HG03469 (cell line): ENCODE measurements at regions not wholly inside any gene's neighbourhood (a gene's known extent, or its start where the extent isn't known, plus 50 kb on each side); places are given as distances from the start of the nearest gene placed in this dataset.

ENCODE experiments used
- ATAC-seq: cut with Tn5 transposase; IDR thresholded peaks from one replicate; pipeline ENCODE4 v1.9.1; 2021; ENCODE audit warnings: mild to moderate bottlenecking, moderate library complexity, moderate number of reproducible peaks; ENCODE audit not compliant: unreplicated experiment

DNA sequence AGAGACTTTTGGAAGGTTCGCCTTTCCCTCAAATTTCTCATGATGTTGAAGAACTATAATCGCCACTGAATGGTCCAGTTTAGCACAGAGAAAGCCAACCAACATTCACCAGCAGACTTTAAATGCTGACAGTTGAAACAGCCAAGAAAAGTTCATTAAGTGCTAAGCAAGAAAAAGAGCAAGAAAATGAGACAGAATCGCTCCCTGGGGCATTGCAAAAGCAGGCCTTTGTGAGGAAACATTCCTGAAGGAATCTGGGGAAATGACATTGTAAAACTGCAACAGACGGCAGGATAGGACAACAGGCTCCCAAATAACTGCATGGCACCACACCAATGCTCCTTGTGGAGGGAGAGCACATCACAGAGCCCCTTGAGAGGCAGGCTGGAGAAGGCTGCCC lies 269.3 kb upstream of the ID2 start:
- ATAC-seq: no peak

DNA sequence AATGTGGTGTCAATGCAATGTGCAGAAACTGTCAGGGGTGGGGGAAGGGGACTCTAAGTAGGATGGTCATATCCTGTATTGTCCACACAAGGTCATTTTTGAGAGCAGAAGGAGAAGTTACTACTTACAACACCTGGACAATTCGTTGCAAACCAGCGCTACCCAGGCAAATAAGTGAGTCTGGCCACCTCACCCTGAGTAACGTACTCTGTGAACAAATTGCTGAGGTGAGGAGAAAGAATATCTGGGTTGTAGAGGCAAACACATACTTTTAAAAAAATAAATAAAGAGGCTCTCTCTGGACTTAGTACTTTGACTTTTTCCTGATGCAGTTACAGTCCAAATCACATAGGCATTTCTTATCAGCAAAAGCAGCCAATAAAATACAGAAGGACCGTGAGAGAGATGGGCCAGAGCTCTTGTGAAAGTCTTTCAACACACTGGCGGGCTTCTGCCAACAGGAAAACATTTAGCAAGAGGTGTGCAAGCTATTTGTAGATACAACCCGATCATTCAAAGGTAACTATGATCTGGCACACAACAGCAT lies 268.2 kb upstream of the ID2 start:
- no peak for ATAC-seq

DNA sequence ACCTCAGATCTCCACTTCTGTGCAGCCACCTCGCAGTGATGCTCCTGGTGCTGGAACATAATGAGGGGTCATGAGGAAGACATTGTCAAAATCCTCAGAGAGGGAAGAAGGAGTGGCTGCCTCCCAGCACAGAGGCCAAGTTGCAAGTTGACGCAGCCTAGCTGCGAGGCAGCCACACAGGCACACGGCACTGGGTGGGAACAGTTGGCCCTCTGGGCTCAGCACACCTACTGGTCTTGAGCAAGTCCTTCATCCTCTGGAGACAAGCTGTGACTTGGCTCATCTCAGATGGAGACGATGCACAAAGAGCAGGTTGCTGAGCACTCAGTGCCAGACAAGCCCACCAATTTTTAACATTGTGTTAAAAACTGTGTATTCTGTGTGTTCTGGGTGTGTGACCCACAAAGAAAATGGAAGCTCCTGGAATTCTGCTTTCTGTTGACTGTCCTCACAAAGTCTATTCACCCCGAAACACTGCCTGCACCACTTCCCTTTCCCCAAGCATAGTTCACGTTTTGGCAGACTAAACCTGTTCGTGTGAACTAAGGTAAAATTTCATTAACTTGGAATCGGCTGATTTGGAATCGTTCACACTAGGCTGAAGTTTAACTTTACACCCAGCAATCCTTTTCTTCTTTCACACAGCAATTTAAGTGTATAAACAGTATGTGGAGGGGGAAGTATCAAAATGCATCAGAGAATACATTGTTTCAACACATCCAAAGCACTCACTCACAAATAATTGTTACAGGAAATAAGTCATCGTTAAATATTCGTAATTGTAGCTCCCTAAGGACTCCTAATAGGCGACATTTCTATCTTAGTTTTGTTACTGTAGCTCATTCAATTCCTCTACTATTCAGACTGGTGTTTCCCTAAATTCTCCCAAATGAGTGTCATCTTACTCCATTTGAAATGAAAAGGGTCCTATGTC lies 266.6 kb upstream of the ID2 start:
- ATAC-seq: no peak

DNA sequence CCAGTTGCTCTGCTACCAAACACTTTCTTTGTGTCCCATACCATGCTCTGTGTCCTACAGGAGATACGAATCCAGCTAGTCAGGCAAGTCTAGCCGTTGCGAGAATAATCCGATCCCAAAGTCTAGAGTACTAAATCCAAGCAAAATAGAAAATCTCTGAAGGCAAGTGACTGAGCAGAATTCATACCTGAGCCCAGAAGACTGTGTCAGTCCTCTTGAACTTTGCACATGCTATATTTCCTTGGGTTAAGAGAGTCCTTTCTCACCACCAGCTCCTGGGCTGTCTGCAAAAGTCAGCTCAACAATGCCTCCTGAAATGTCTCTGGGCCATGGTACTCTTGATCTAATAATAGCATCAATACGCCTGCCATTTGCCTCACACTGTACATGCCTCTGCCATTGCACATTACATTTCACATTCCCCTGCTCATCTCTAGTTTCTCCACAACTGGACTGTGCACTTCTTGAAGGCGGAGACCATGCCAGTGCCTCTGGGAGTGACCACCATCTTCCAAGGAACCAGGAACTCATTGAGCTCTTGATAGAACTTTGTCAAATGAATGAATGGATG lies 265.8 kb upstream of the ID2 start:
- ATAC-seq: no peak

DNA sequence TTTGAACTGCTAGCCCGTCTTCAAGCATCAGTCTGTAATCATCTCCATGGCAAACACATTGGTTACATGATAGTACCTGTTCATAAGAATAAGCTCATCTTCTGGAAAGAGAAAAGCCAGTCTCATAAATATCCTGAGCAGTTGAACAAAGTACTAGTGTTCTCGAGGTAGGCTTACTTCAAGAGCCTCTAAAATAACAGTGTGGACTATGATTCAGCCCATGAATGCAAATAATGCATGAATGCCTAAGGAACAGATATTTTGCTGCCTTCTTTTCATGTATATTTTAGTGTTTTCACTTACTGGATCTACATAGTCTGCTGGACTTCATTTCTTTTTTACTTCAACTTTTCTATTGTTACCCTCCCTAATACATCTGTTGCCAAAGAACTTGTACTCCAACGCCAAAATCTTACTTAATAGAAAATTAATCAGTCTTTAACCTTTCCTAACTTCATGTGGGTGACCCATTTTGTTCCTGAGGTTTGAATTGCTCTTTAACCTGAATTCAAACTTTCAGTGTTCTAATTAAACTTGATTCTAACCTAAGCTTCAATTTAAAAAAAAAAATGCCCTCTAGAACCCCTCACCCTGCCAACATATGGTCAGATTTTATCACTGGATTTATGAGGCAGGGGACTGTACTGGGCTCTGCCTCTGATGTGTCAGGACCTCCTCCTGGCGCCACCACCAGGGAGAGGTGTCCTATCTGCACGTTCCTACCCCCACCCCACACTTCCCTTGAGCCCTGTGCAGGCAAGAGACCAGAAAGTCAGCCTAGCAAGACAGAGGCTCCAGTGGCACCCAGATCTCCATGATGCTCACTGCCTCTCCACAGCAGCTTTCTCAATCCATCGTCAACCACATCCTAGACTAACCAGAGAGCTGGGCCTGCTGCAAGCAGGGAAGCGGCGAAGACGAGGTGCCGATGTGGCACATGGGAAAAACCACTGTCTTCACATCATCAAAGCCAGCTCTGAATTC lies 264.7 kb upstream of the ID2 start:
- ATAC-seq: no peak

DNA sequence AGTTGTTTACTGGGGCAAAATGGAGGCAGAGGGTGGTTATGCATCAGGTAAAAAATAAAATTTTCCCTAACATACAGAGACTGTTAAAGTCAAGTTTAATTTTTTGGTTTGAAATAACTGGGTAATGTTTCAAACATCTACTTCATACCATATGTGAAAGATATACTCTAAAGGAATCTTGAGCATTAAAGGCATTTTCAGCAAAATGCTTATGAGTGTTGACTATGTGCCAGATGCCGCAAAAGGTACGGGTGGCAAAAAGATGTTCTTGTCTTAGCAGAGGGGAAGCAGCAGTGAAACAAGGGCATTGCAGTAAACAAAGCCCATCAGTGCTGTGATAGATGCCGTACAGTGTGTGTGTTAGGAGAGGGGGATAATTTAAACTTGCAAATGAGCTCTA lies 263.1 kb upstream of the ID2 start:
- no peak for ATAC-seq

DNA sequence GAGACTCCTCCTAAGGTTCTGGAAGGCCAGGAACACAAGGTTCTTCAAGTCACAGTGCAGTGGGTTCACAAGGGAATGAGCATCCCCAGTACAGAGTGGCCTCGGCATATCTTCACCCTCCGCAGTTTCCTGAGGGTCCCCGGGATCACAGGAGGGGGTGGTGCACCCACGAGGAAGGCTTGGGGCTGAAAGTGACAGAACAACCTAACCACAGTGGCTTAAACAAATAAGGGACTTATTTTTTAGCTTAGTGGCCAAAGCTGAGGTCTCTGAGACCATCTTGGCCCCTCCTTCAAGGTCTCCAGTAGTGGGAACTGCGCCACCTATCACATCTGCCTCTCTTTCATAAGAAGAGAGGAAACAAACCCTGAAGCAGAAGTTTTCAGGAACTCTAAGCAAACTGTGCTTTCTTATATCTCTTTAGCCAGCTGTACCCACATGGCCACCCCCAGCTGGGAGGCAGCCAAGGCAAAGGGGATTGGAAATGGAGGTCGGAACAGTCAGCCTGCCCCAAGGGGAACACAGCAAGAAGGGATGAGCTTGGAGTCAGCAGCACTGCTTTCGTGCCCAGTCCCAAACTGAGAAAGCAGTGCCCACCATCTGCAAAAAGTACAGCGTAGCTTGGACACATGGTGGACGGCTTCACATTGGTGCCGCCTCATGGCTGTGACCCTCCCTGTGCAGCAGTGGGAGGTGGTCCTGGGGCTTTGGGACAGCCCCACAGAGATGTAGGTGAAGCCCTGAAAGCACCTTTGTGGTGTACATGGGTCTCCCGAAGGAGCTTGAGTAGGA lies 260.0 kb upstream of the ID2 start:
- peak; percentile 67 for ATAC-seq

DNA sequence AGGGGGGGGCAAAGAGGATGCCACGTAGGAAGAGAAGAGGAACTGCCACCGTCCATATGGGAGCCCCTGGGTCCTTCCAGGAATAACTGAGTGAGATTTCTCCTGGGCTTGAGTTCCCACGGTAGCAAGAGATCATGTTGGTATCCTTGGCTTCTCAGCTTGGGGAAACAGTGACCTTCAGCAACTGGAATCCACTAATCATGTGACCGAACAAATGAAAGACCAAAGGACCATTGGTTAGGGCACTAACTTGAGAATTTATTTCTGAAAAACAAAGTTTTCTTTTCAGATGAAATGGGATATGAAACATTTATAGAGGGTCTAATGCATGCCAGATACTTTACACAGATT lies 259.4 kb upstream of the ID2 start:
- no peak for ATAC-seq

DNA sequence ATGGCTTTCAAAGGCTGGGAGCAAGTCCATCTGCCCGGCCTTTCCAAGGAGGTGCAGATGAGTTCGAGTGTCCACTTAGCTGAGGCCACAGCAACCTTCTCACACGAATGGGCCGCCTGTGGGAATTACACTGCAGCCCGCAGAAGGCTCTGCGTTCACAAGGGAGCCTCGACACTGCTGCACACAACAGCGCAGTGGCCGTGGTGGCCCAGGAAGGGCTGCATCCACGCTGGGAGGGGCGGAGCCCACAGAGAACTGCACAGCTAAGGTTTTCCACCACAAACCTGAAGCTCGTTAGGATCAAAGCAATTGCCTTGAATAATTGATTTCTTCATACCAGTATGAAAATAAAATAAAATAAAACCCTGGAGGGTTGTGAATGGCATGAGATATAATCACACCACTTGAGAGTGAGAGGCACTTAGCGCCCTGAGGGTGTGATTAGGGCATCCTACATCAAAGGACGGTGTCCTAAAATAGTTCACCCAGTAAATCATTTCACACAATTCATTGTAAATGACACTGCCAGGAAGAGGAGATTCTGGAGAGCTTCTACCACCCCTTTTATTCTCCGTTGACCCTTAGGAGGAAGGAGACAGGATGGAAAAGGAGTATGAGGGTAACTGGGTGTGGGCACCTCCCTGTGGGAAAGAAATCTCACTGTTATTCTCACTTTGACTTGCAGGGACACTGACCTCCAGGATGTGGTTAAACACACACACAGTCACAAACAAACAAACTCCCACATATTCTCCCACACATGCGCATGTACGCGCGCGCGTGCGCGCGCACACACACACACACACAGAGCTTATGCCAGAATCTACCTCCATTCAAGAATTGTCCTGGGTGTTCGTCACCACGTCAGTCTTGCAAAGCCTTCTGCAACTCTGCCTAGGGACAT lies 256.6 kb upstream of the ID2 start:
- no peak for ATAC-seq

DNA sequence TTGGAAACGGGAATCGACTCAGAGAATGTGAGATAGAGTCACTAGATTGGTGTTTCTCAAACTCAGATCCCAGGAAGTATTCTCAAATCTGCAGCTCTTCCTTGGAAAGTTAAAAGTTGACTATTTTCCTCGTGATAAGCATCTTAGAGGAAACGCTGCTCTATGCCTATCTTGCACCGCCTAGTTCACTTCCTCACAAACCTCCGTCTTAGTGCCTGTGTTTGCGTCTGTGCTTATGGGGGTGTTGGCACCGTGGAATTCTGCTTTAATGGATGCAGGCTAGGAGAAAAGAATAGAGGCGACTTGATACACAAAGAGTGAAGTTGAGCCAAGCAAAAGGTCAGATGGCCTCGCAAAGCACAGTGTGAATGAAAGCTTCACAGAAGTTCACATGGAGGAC lies 255.3 kb upstream of the ID2 start:
- no peak for ATAC-seq

DNA sequence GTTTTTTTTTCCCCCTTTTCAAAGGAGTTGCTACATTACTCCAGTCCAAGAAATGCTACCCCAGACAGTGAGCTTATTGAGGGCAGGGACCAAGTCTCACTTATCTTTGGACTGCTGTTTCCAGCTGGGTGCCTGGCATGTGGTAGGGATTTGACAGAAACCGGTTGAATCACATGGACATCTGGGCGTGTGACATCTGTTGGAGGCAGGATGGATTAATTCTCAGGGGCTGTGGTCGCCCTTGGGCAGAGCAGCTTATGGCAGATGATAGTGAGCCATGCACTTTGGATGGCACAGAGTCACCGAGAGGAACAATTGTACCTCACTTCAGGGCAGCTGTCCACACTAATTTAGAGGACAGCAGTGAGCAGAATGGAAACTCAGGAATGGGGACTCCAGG lies 254.6 kb upstream of the ID2 start:
- ATAC-seq: no peak

DNA sequence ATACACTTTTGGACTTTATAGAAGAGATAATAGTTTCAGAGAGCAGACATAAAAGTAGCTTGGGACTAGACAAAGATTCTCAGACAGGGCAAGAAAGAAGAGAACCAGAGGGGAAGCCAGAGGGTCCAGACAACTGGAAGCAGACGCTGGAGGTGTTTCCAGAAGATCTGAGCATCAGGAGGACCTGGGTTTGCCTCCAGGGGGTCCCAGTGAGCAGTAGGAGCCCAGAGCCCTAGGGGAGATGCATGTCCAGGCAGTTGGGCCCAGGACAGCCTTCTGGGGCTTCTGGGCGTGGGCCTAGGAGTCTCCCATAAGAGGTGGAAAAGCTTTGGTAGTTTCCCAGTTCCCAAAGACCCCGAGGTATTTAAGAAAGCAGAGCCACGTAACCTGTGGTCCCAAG lies 251.2 kb upstream of the ID2 start:
- no peak for ATAC-seq

DNA sequence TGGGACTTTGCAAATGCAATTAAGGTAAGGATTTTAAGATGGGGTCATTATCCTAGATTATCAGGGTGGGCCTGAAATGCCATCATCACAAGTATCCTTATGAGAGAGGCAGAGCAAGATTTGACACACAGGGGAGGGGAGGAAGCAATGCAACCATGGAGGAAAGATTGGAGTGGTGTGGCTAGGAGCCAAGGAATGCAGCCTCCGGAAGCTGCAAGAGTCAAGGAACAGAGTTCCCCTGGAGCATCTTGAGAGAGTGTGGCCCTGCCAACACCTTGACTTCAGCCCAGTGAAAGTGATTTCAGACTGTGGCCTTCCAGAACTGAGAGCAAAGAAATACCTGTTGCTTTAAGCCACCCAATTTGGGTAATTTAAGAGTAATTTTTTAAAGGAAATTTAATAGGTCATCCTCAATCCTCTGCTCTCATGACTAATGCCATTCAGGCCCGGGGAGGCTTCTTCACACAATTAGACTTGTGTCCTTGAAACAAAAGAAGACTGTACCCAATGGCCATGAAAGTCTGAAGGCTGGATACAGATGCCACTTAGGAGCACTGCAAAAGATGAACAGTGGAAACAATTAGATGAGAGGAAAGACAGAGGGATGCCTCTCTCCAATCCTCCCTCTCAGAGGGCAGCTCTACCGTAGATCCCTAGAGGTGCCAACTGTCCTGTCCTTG lies 250.3 kb upstream of the ID2 start:
- ATAC-seq: no peak

DNA sequence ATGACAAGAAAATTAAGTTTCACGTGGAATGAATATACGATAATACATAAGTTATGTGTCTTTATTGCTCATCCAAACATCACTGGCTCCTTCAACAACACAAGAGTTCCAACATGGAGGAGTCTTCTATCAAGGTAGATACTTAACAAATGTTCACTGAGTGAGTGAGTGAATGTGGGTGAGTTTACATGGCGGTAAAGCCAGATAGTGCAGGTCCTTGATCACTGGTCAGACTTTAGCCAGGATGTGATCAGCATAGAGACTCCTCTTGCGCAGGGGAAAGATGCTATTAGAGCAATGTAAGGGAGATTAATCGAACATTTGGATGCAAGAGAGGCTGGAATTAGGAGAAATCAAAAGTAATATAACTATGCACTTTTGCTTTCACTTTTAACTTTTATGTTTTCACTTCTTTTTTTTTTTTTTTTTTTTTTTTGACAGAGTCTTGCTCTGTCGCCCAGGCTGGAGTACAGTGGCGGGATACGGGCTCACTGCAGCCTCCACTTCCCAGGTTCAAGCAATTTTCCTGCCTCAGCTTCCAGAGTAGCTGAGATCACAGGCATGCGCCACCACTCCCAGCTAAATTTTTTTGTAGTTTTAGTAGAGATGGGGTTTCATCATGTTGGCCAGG lies 249.0 kb upstream of the ID2 start:
- ATAC-seq: no peak

DNA sequence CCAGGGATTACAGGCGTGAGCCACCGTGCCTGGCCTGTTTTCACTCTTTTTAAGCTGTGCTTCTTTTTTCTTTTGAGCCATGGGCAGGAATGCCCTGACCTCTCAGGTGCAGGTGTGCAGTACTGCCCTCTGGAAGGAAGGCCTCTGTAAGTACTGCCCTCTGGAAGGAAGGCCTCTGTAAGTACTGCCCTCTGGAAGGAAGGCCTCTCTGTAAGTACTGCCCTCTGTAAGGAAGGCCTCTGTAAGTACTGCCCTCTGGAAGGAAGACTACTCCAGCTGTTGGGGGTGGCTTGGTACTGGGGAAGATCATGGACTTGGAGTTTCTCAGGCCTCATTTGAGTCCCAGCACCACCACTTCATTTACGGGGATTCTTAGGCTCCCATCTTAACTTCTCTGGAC lies 248.5 kb upstream of the ID2 start:
- no peak for ATAC-seq

DNA sequence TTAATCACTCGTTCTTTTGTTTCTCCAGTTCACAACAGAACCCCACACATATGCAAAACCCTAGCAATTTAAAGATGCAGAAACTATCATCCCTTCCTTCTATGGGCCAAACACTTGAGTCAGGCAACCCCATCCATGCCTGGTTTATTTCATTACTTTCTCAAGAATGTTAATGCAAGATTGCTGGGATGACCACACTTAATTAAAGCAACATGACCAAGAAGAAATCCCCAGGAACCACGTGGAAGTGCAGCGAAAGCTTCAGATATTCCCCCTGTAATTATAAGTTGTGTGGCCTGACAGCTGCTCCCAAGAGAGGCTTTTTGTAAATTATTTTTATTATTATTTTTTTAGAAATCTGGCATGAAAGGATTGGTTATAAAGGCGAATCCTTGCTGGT lies 246.2 kb upstream of the ID2 start:
- no peak for ATAC-seq

DNA sequence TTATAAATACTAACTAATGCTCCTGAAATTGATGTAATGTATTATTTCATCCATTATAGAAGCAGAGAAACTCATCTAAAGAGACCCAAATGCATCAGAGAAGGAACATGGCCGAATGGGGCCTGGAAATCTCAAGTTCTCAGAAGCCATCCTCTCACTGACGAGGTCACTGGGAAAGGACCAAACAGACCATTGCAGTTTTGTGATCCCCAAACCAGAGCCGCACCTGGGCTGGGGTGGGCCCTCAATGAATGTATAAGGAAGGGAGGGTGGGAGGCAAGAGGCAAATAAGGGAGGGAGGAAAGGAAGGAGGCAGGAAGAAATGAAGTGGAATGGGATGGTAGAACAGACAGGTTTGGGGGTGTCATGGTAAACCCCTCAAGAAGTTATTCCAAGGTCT lies 245.3 kb upstream of the ID2 start:
- ATAC-seq: no peak

DNA sequence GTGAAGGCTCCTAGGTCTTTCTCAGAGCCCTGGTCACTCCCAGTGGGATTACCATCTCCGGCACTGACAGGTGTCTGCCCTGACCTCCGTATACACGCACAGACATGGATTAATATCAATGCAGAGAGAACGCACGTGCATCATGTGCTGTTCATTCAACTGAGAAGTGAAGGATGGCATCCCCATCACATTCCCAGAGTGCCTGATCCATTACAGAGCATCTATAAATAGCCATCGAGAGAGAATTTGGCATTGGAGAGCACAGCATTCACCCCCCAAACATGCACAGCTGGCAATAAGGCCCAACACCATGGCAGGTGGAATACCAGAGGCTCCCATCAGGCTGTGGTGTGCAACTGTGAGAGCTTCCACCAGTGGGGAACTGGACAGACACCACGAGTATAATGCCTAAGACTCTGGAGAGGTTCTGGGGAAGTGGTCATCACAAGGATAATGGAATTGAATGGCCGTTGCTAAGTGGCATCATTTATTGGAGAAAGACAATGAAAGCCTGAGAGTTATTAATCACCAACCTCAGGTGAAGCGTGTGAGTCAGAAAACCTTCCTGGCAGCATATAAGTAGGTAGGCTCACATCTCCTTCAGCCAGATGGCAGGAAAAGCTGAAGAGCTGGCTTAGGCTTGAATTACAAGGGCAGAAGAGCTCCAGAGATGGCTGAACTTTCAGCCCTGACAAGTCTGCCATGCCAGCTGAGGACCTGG lies 244.5 kb upstream of the ID2 start:
- no peak for ATAC-seq
